ENCODE measurements at regions not wholly inside any gene's neighbourhood (a gene's known extent, or its start where the extent isn't known, plus 50 kb on each side); places are given as distances from the start of the nearest gene placed in this dataset.

DNA sequence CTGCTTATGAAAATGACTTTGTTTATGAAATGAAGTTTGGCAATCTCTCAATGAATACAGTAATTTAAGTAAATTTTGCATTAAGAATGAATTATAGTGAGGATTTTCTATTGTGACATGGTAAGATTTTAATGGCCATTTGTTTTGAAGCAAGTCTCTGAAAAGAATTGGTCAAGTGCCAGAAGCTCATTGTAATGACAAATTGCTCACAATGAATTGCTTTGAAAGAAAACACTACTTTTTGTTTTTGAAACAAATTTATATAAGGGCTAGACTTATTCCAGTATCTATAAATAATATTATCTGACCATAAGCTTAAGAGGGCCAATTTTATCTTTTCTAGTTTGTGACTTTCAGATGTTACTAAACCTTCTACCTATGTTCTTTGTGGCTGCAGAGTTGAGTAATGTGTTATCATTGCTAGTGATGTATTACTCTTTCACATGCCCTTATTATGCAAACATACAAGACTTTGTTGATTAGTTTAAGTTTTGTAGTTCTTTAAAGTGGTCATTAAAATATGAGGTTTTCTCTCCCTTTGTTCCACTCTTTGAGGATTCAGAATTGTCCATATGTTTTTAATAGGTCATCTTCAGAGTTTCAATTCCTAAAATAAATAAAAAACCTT is 93.0 kb upstream of the ZNF608 start:
- peak; percentile 5 to 43 for DNase-seq (ENCODE audit: low read depth in 2 of 2)

DNA sequence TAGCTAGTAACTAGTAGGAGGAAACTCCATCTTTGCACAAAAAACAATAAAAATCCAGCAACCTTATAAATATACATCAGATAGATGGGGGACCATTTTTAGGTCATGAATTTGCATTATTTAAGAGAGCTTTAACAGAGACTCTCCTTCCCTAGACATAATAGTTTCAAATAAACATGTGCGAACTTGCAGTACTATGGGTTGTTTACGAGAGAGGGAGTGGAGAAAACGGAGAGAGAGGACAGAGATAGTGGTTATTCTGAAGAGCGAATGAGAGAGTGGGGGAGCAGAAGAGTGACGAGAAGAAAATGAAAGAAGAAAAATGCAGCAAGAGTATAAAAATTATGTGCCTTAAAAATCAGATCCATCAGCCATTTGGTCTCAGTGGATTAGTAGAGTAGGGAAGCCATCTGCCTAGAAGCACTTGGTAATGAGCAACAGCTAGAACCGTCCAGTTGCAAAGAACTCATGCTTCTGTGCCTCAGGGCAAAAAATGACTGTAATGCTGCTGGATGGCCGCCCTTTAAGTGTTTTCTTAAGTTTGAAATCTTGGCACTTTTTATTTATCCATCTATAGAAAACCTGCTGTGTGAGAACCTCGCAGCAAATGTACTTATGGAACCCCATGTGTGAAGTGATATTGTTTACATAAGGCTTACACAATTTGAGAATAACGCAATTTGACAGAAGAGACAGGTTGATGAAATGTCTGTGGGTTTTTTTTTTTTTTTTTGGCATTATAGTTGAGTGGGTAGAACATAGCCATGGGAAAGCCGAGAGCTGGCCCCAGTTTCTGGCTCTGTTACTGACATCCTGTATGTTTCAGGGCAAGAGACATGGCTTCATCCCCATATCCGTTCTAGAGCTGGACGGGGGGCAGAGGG is 95.6 kb upstream of the ZNF608 start:
- peak in 1 of 2 donors; percentile 65 for DNase-seq (ENCODE audit: low read depth in 2 of 2)

- peak in 1 of 2 donors; percentile 74 for DNase-seq (ENCODE audit: low read depth in 2 of 2)
These were observed 96.5 kb upstream of the ZNF608 start for GRCh38 chr5:124842725-124843595.

DNA sequence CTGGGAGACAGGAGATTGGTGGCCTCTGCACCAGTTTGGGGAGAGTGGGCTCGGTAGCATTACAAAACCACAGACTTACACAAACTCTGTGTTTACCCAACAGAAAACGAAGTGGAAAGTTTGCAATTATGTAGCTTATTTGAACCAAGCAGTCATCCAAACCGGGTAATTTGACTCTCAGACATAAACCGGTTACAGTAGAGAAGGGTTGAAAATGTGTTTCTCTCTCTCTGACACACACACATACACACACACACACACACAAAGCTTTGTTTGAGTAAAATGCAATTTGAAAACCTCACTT is 97.1 kb upstream of the ZNF608 start:
- peak in 1 of 2 donors; percentile 8 for DNase-seq (ENCODE audit: low read depth in 2 of 2)

GRCh38 chr5:124844371-124844920 is 98.0 kb upstream of the ZNF608 start:
- DNase-seq (ENCODE audit: low read depth in 2 of 2): no peak

DNA sequence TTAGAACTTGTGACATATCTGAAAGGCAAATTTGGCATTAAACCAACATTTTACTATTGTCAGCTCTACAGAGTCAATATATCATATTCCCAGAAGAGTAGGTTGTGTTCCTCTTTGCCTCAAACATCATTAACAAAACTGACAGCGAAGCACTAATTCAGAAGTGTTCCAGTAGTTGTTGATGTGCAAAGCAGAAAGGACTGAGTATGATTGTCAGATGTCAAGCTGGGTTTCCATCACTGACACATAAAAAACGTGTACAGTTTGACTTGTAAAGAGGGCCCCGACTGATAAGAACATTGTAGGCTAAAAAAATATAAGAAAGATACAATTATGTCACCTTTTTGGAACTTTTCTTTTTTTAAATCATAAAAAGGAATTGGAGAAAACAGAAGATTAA is 101.5 kb upstream of the ZNF608 start:
- no peak for DNase-seq (ENCODE audit: low read depth in 2 of 2)

- DNase-seq (ENCODE audit: low read depth in 2 of 2): no peak
These were observed 103.3 kb upstream of the ZNF608 start for GRCh38 chr5:124849774-124850173.

DNA sequence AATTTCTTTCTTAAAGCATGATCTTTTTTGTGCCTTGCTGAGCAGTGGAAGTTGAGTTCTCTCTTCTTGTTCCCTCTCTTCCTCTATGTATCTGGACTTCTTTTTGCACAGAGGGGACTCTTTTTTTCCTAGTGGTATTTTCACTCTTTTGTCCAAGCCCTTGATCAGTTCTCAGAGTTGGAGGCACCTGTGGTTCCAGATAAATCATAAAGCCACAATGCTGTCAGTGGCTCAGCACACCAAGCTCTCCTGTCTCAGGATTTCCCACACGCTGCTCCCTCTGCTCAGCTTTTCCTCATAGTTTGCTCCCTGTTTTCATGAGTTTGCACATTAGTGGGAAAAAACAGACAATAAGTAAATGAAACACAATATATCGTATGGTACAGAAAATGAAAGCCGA is 110.3 kb upstream of the ZNF608 start:
- DNase-seq (ENCODE audit: low read depth in 2 of 2): no peak

GRCh38 chr5:124858612-124859011 is 112.2 kb upstream of the ZNF608 start:
- DNase-seq (ENCODE audit: low read depth in 2 of 2): no peak

DNA sequence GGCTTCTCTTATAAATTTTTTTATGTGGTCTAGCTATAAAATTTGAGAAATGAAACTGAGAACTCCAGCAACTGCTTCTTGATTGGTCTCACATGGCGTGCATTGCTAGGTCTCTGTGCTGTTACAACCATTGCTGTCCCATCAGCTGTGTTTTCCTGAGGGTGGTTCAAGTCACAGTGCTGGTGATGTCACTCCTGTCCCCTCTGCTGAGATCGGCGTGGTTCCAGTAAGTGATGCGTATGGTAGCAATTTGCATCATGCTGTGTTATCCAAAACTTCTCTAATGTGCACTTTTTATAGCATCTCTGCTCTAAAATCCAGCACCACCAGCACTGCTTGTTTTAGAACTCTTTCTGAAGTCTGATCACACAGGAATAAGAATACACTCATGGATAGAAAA is 112.6 kb upstream of the ZNF608 start:
- no peak for DNase-seq (ENCODE audit: low read depth in 2 of 2)

- no peak for DNase-seq (ENCODE audit: low read depth in 2 of 2)
These were observed 113.3 kb upstream of the ZNF608 start for GRCh38 chr5:124859556-124860290.

DNA sequence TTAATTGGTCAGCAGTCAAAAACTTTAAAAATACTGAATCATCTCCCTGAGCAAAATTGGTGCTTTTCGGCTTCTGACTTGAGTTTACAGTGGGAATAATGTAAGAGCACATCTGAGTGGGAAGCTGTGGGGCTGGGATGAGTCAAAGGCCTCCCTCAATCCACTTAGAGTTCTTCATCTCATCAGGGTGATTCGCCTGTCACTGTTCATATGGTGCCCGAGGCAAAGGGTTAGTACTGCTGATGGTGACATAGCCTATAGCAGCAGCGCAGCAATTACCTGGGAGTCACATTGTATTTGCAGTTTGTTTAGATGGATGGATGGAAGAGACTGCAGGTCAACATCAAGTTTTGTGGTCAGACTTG is 113.8 kb upstream of the ZNF608 start:
- DNase-seq (ENCODE audit: low read depth in 2 of 2): no peak

GRCh38 chr5:124865066-124865465 is 118.6 kb upstream of the ZNF608 start:
- no peak for DNase-seq (ENCODE audit: low read depth in 2 of 2)

- DNase-seq (ENCODE audit: low read depth in 2 of 2): peak in 1 of 2 donors; percentile 1
These were observed 119.3 kb upstream of the ZNF608 start for GRCh38 chr5:124865603-124866354.

DNA sequence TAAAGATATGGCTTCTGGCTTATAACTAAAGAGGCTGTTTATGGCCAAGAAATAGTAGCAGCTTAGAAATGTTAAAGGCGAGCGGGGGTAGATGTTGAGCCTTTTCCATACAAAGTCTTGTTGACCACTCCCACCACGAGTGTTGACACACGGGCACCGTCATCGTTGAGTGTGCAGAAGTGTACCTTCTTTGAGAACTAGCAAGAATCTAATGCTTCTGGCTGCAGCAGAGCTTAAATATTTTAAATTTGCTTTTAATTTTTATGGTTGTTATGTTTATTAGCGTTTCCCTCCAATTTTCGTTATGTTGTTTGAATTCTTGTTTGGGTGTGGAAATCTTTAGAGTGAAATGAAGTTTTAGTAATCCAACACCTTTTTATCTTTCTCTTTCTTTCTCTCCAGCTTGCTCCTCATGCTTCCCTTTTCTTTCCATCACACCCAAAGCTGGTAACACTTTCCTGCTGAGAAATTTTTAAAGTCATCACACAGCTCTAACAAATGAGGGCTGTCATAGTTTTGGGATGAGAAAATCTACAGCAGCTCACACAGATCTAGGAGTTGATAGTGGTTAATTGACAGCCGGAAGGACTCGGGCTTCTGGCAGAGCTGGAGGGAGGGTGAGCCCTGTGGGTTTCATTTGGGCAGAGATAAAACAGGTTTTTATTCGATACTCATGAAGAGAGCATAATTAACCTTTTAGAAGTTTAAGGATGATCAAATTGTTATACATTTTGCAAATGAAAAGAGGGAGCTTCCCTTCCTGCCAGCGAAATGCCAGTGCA is 120.1 kb upstream of the ZNF608 start:
- DNase-seq (ENCODE audit: low read depth in 2 of 2): no peak

- DNase-seq (ENCODE audit: low read depth in 2 of 2): no peak
These were observed 120.8 kb upstream of the ZNF608 start for GRCh38 chr5:124867137-124867704.

GRCh38 chr5:124868676-124869075 is 122.2 kb upstream of the ZNF608 start:
- no peak for DNase-seq (ENCODE audit: low read depth in 2 of 2)

DNA sequence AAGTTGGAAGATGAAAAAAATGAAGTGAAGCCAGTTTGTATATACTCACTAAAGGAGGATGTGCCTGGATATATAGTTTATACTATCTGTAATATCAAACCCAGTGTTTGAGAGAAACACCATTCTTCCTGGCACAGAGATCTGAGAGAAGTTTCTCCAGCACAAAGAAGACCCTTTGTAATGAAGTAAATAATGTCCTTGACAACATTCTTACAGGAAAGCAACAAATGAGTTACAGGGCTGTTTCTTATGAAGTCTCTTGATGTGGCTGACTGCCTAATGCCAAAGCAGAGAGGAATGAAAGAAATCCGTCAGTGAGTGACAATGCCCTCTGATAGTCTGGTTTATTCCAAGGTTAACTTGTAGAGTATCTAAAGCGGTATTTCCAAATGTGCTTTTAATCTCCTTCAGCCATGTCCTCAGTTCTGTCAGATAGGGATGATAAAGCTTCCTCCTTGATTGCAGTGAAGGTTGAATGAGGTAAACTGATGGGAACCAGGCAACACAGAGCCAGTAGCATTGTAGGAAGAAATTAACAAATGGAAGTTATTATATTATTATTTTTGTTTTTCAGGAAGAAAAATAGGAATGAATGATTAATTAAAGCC is 123.1 kb upstream of the ZNF608 start:
- DNase-seq (ENCODE audit: low read depth in 2 of 2): peak in 1 of 2 donors; percentile 16

DNA sequence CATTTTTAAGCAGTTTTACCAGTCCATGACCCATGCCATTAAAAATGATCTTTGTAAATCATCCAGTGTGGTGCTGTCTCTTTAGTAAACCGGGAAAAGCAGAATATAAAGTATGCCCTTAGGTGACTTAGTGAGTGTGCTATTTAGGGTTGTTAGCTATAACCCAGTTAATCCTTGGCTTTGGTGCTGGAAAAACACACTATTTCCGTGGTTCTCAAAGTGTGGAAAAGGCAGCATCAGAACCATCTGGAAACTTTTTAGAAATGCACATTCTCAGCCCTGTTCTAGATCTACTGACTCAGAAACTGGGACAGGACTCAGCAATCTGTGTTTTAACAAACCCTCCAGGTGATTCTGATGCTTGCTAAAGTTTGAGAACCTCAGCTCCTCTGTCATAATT is 123.6 kb upstream of the ZNF608 start:
- peak in 1 of 2 donors; percentile 5 for DNase-seq (ENCODE audit: low read depth in 2 of 2)
